Thoracic aorta (tissue), 2 donors: ENCODE measurements at regions not wholly inside any gene's neighbourhood (a gene's known extent, or its start where the extent isn't known, plus 50 kb on each side); places are given as distances from the start of the nearest gene placed in this dataset.
"Not testable (repeated sequence)": the region's sequence is repeated elsewhere in the genome, so short reads cannot be mapped to it uniquely, and the experiment has no call there.

Source experiments
- ATAC-seq: fragments of 150-250 bp; one replicate; pipeline ENCODE4 v1.8.0; 2017; ENCODE audit warnings: low read depth; ENCODE audit not compliant: insufficient number of reproducible peaks, low FRiP score
- DNase-seq: peaks from one replicate; pipeline ENCODE4 v3.0.0-alpha.2; 2020; ENCODE audit warnings: low spot score
- H3K27ac ChIP-seq, 2 donors: fragments of 200-600 bp; sonication (generic); 1 replicate in 1 of 2; 2 replicates in 1 of 2; pipeline ENCODE4 v1.5.1; 2016; ENCODE audit warnings: mild to moderate bottlenecking in 2 of 2, moderate library complexity in 2 of 2
- H3K27me3 ChIP-seq: fragments of 200-600 bp; sonication (generic); replicated peaks from 2 replicates; pipeline ENCODE4 v1.6.0; 2016; ENCODE audit warnings: mild to moderate bottlenecking; ENCODE audit not compliant: insufficient read depth
- H3K36me3 ChIP-seq: fragments of 200-600 bp; sonication (generic); one replicate; pipeline ENCODE4 v1.5.1; 2016
- H3K4me1 ChIP-seq, 2 donors: fragments of 200-600 bp; sonication (generic); 1 replicate in 1 of 2; 2 replicates in 1 of 2; pipeline versions ENCODE4 v1.5.1 to v1.6.0; 2016; ENCODE audit warnings: low read depth in 2 of 2, mild to moderate bottlenecking in 1 of 2; ENCODE audit not compliant: control insufficient read depth in 1 of 2
- H3K4me3 ChIP-seq: fragments of 200-600 bp; sonication (generic); 2 replicates; pipeline ENCODE4 v1.5.1; 2016; ENCODE audit warnings: mild to moderate bottlenecking
- H3K9me3 ChIP-seq: fragments of 200-600 bp; sonication (generic); 2 replicates; pipeline ENCODE4 v1.5.1; 2016
- TF ChIP-seq, protein P1 (sequence below): fragments of 200-600 bp; sonication (generic); IDR thresholded peaks from one replicate; pipeline ENCODE4 v1.5.1; 2019; ENCODE audit warnings: antibody characterized with exemption

- H3K4me3 ChIP-seq = no peak overlapping the region
- H3K36me3 ChIP-seq = no peaks in the 10 kb centered on the region
- ATAC-seq (no peak), DNase-seq (no peak)
- TF ChIP-seq, protein P1, sequence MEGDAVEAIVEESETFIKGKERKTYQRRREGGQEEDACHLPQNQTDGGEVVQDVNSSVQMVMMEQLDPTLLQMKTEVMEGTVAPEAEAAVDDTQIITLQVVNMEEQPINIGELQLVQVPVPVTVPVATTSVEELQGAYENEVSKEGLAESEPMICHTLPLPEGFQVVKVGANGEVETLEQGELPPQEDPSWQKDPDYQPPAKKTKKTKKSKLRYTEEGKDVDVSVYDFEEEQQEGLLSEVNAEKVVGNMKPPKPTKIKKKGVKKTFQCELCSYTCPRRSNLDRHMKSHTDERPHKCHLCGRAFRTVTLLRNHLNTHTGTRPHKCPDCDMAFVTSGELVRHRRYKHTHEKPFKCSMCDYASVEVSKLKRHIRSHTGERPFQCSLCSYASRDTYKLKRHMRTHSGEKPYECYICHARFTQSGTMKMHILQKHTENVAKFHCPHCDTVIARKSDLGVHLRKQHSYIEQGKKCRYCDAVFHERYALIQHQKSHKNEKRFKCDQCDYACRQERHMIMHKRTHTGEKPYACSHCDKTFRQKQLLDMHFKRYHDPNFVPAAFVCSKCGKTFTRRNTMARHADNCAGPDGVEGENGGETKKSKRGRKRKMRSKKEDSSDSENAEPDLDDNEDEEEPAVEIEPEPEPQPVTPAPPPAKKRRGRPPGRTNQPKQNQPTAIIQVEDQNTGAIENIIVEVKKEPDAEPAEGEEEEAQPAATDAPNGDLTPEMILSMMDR = no peak
- no peaks in the 10 kb centered on the region for H3K4me1 ChIP-seq
- no peaks in the 10 kb centered on the region for H3K27me3 ChIP-seq
- no peaks in the 10 kb centered on the region for H3K9me3 ChIP-seq
- no peak overlapping the region for H3K27ac ChIP-seq
These were observed 260.2 kb upstream of the PRKCQ start for GRCh38 chr10:6840201-6840691.

DNA sequence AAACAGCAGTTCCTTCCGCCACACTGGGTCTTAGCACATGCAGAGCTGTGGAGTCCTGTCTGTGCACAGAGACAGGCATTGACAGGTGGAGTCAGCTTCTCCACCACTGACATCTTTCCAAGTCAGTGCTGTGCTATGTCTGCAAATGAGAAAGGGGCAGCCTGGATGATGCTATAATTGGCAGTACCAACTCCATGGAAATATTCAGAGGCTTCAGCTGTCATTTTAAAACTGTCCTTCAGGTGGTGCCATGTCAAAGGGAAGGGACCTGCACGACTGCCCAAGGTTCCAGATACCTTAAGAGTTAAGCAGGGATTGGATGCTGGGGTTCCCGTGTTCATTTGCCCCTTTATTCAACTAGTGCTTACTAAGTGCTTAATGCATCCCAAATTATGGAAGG lies 258.0 kb upstream of the PRKCQ start:
- H3K4me3 ChIP-seq = no peak overlapping the region
- TF ChIP-seq, protein P1 = no peak
- DNase-seq (no peak), ATAC-seq (no peak)
- no peak overlapping the region for H3K27ac ChIP-seq
- H3K9me3 ChIP-seq = no peaks in the 10 kb centered on the region
- no peaks in the 10 kb centered on the region for H3K4me1 ChIP-seq
- H3K27me3 ChIP-seq = no peaks in the 10 kb centered on the region
- H3K36me3 ChIP-seq = no peaks in the 10 kb centered on the region

GRCh38 chr10:6833458-6834011 lies 253.5 kb upstream of the PRKCQ start:
- H3K36me3 ChIP-seq = no peaks in the 10 kb centered on the region
- ATAC-seq (no peak), DNase-seq (no peak)

DNA sequence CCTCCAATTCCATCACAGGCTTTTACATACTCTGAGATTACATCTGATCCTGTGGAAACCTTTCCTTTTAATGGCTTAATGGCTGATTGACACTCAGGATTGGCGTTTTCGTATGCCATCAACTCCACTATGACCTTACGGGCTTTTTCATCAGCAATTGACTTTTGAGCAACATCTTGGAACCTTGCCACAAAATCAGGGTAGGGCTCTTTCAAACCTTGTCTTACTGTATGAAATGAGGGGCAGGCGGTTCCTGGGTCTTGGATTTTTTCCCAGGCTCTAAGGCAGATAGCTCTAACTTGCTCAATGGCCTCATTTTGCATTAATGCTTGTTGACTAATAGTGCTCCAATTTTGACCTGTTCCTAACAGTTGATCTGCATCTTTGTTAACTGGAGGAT lies 250.9 kb upstream of the PRKCQ start:
- DNase-seq = not testable (repeated sequence)

More at GRCh38 chr10:6833458-6834011, 253.5 kb upstream of the PRKCQ start:
- H3K4me3 ChIP-seq = no peak overlapping the region
- no peaks in the 10 kb centered on the region for H3K9me3 ChIP-seq
- TF ChIP-seq, protein P1 = no peak
- no peak overlapping the region for H3K27ac ChIP-seq
- no peaks in the 10 kb centered on the region for H3K27me3 ChIP-seq
- H3K4me1 ChIP-seq = no peaks in the 10 kb centered on the region

GRCh38 chr10:6824793-6825192 lies 244.7 kb upstream of the PRKCQ start:
- ATAC-seq, H3K9me3 ChIP-seq, H3K4me1 ChIP-seq, DNase-seq, H3K36me3 ChIP-seq, H3K27ac ChIP-seq, H3K4me3 ChIP-seq, H3K27me3 ChIP-seq: not testable (repeated sequence)

More for the DNA sequence above, 250.9 kb upstream of the PRKCQ start:
- not testable (repeated sequence) for H3K27ac ChIP-seq, H3K4me1 ChIP-seq, H3K9me3 ChIP-seq, ATAC-seq, H3K27me3 ChIP-seq, H3K4me3 ChIP-seq, H3K36me3 ChIP-seq

GRCh38 chr10:6823770-6824169 lies 243.7 kb upstream of the PRKCQ start:
- H3K9me3 ChIP-seq = no peaks in the 10 kb centered on the region
- DNase-seq (no peak), ATAC-seq (no peak)
- H3K36me3 ChIP-seq = no peaks in the 10 kb centered on the region
- TF ChIP-seq, protein P1 = no peak
- no peaks in the 10 kb centered on the region for H3K4me1 ChIP-seq
- no peak overlapping the region for H3K4me3 ChIP-seq
- H3K27ac ChIP-seq = no peak overlapping the region
- H3K27me3 ChIP-seq = no peaks in the 10 kb centered on the region
